GM12865 (cell line): ENCODE measurements at regions not wholly inside any gene's neighbourhood (a gene's known extent, or its start where the extent isn't known, plus 50 kb on each side); places are given as distances from the start of the nearest gene placed in this dataset.

ENCODE experiments used
- DNase-seq: peaks from one replicate; pipeline ENCODE4 v3.0.0; 2010; ENCODE audit warnings: low read depth
- H3K4me3 ChIP-seq: 2 replicates; pipeline ENCODE4 v1.5.1; 2011; ENCODE audit warnings: mild to moderate bottlenecking, low read depth, low read length, control low read depth
- TF ChIP-seq, protein P1 (sequence below): IDR thresholded peaks from 2 replicates; pipeline ENCODE4 v1.5.1; 2011; ENCODE audit warnings: low read length, control low read depth, low read depth, inconsistent platforms; ENCODE audit not compliant: insufficient read depth; ENCODE audit errors: missing control alignments

DNA sequence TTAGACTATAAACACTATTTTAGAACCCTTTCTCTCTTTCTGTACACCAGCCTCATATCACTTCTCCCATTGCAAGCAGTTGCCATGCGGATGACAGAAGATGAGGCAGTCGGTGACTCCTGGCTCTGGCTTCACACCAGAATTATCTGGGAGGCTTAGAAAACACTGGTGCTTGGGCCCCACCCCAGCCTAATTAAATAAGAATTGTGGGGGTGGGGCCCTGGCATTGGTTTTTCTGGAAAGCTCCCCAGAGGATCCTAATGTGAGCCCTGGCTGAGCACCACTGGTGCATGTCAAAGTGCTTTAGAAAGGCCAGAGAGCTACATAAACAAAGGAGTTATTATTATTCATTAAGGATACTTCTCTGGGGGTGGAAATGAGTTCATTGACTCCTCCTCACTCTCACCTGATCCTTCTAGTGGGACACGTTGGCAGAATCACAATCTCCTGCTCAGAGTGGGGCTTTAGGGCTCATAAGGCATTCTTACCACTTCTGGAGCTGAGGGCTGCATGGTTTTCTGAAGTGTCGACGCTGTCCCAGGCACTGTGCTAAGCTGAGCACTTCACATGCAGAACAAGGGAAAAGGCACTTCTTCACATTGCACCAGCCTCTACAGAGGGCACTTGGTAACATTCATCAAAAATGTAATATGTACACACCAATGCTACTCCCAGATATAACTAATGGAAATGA, 188.5 kb upstream of the TLE3 start:
- H3K4me3 ChIP-seq, result no peak overlapping the region
- TF ChIP-seq, protein P1, sequence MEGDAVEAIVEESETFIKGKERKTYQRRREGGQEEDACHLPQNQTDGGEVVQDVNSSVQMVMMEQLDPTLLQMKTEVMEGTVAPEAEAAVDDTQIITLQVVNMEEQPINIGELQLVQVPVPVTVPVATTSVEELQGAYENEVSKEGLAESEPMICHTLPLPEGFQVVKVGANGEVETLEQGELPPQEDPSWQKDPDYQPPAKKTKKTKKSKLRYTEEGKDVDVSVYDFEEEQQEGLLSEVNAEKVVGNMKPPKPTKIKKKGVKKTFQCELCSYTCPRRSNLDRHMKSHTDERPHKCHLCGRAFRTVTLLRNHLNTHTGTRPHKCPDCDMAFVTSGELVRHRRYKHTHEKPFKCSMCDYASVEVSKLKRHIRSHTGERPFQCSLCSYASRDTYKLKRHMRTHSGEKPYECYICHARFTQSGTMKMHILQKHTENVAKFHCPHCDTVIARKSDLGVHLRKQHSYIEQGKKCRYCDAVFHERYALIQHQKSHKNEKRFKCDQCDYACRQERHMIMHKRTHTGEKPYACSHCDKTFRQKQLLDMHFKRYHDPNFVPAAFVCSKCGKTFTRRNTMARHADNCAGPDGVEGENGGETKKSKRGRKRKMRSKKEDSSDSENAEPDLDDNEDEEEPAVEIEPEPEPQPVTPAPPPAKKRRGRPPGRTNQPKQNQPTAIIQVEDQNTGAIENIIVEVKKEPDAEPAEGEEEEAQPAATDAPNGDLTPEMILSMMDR, result no peak

GRCh38 chr15:70284438-70285214, 186.9 kb upstream of the TLE3 start:
- no peak overlapping the region for H3K4me3 ChIP-seq
- no peak for DNase-seq
- TF ChIP-seq, protein P1, result no peak

More for the DNA sequence above, 188.5 kb upstream of the TLE3 start:
- DNase-seq, result no peak

- TF ChIP-seq, protein P1, result no peak
- DNase-seq, result no peak
These were observed 185.8 kb upstream of the TLE3 start for GRCh38 chr15:70283511-70283910.

DNA sequence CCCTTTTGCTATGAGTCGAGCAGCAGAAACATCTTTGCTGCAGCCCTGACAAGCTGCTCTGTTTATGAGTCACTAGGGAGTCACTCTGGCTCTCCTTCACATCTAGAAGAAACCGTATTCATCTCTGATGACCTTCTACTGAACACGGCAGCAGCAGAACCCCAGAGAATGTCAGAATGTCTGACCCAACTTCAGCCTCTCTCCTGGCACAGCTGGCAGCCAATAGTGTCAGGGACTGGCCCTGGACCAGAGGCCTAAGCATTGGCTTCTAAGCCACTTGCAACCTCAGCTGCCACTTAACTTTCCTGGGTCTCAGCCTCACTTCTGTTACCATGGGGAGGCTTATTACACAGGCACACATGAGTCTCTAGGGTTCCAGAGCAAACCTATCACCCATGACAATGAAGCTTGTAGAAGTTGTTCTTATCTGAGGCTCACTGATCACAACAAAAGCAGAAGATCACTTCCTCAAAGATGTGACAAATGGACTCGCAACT, 184.1 kb upstream of the TLE3 start:
- TF ChIP-seq, protein P1, result no peak
- DNase-seq, result peak; percentile 48
- H3K4me3 ChIP-seq, result no peak overlapping the region

More at GRCh38 chr15:70283511-70283910, 185.8 kb upstream of the TLE3 start:
- H3K4me3 ChIP-seq, result no peak overlapping the region

- TF ChIP-seq, protein P1, result no peak
- no peak for DNase-seq
- H3K4me3 ChIP-seq, result no peak overlapping the region
These were observed 183.6 kb upstream of the TLE3 start for GRCh38 chr15:70281261-70281810.

DNA sequence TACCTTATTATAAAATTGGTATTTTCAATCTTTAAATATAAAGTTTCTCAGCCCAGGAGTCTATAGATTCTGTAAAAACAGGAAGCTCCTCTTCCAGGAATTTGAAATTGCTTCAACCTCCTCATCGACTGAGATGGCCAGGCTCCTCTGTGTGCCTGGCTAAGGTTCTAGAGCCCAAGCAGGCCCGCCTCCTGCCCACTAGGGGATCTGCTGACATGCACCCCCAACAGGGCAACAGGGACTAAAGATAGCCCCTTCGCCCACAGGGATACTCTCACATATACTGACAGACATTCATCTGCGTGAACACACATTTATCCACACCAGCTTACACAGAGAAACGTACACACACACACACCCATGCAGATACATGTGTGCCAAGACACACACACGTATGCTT, 183.1 kb upstream of the TLE3 start:
- no peak overlapping the region for H3K4me3 ChIP-seq
- TF ChIP-seq, protein P1, result no peak
- DNase-seq, result no peak
